IMR-90 (cell line): ENCODE measurements at regions not wholly inside any gene's neighbourhood (a gene's known extent, or its start where the extent isn't known, plus 50 kb on each side); places are given as distances from the start of the nearest gene placed in this dataset.

ENCODE experiments used
- CTCF ChIP-seq: conservative IDR thresholded peaks from 2 replicates; pipeline ENCODE4 v1.5.1; 2012; ENCODE audit warnings: mild to moderate bottlenecking, low read depth, low read length, improper control_type of control experiment
- FOS ChIP-seq: fragments of 150-350 bp; IDR thresholded peaks from 2 replicates; pipeline ENCODE4 v1.6.1; 2016; ENCODE audit warnings: low read depth, low read length
- POLR2A ChIP-seq: IDR thresholded peaks from 2 replicates; pipeline ENCODE4 v1.6.1; 2012; ENCODE audit warnings: mild to moderate bottlenecking, low read depth, low read length
- USF2 ChIP-seq: fragments of 150-350 bp; IDR thresholded peaks from 2 replicates; pipeline ENCODE4 v1.6.1; 2017; ENCODE audit warnings: mild to moderate bottlenecking, antibody characterized with exemption, low read length, low read depth

GRCh38 chr9:3014178-3014577 is 170.3 kb upstream of the PUM3 start:
- TF ChIP-seq USF2 = no peak
- TF ChIP-seq CTCF = no peak
- TF ChIP-seq POLR2A = no peak
- no peak for TF ChIP-seq FOS
